Common myeloid progenitor, CD34-positive (primary cell): ENCODE measurements at regions not wholly inside any gene's neighbourhood (a gene's known extent, or its start where the extent isn't known, plus 50 kb on each side); places are given as distances from the start of the nearest gene placed in this dataset.
"Not testable (repeated sequence)": the region's sequence is repeated elsewhere in the genome, so short reads cannot be mapped to it uniquely, and the experiment has no call there.

Source experiments
- CTCF ChIA-PET: fragments of 350-600 bp; sonication (Branson Sonifier 250); formaldehyde crosslinking; loops from one replicate; lab custom pipeline; 2021; ENCODE audit warnings: antibody characterized with exemption; lab: Charles Lee
- POLR2A ChIA-PET: fragments of 350-600 bp; sonication (Branson Sonifier 250); formaldehyde crosslinking; loops from one replicate; lab custom pipeline; 2021; ENCODE audit warnings: antibody characterized with exemption; lab: Charles Lee
- DNase-seq, 3 donors: peaks; one replicate each; pipeline versions ENCODE4 v3.0.0 to v3.0.0-alpha.2; 2013
- H3K27ac ChIP-seq, 2 experiments: 1 replicate in 1 of 2; 2 replicates in 1 of 2; pipeline ENCODE4 v1.7.0; 2013; ENCODE audit warnings: inconsistent platforms in 2 of 2, low read length in 2 of 2, mild to moderate bottlenecking in 2 of 2, low read depth in 1 of 2, moderate library complexity in 1 of 2; ENCODE audit not compliant: severe bottlenecking in 2 of 2, insufficient read depth in 1 of 2, poor library complexity in 1 of 2
- H3K27me3 ChIP-seq, 5 experiments: replicated peaks in 2 of 5; 1 replicate in 3 of 5; 2 replicates in 2 of 5; pipeline versions ENCODE4 v1.6.1 to v1.7.0; 2013; ENCODE audit warnings: low read length in 4 of 5, mild to moderate bottlenecking in 2 of 5, moderate library complexity in 2 of 5, inconsistent platforms in 1 of 5; ENCODE audit not compliant: insufficient read depth in 5 of 5, control insufficient read depth in 4 of 5
- H3K36me3 ChIP-seq, 4 experiments: 1 replicate in 2 of 4; 2 replicates in 2 of 4; pipeline versions ENCODE4 v1.6.1 to v1.7.0; 2013; ENCODE audit warnings: low read length in 3 of 4, control low read depth in 1 of 4, mild to moderate bottlenecking in 1 of 4; ENCODE audit not compliant: control insufficient read depth in 4 of 4, insufficient read depth in 4 of 4
- H3K4me1 ChIP-seq, 4 experiments: 1 replicate in 3 of 4; 2 replicates in 1 of 4; pipeline versions ENCODE4 v1.6.1 to v1.7.1; 2013; ENCODE audit warnings: low read length in 3 of 4, mild to moderate bottlenecking in 3 of 4, control low read depth in 1 of 4, inconsistent platforms in 1 of 4, moderate library complexity in 1 of 4; ENCODE audit not compliant: control insufficient read depth in 4 of 4, insufficient read depth in 4 of 4; ENCODE audit errors: control extremely low read depth in 1 of 4
- H3K4me3 ChIP-seq, 7 experiments: 1 replicate in 4 of 7; 2 replicates in 3 of 7; pipeline versions ENCODE4 v1.5.1 to v1.7.0; 2013; ENCODE audit warnings: mild to moderate bottlenecking in 7 of 7, low read length in 6 of 7, moderate library complexity in 6 of 7, inconsistent platforms in 2 of 7, low read depth in 2 of 7, control low read depth in 1 of 7; ENCODE audit not compliant: insufficient read depth in 4 of 7, control insufficient read depth in 1 of 7; ENCODE audit errors: extremely low read depth in 1 of 7
- H3K9me3 ChIP-seq, 5 experiments: 1 replicate in 4 of 5; 2 replicates in 1 of 5; pipeline versions ENCODE4 v1.6.1 to v1.7.1; 2013; ENCODE audit warnings: low read length in 4 of 5, mild to moderate bottlenecking in 2 of 5, inconsistent platforms in 1 of 5, low read depth in 1 of 5, moderate library complexity in 1 of 5; ENCODE audit not compliant: control insufficient read depth in 4 of 5, insufficient read depth in 2 of 5; ENCODE audit errors: control extremely low read depth in 1 of 5
- WGBS: methylation state at CpG from one replicate; pipeline ENCODE4 v1.1.5; 2013; ENCODE audit not compliant: insufficient coverage; 5-methylcytosine and 5-hydroxymethylcytosine counted together

- H3K4me3 ChIP-seq, CTCF ChIA-PET, H3K36me3 ChIP-seq, POLR2A ChIA-PET, H3K9me3 ChIP-seq, DNase-seq, H3K27me3 ChIP-seq, H3K4me1 ChIP-seq, H3K27ac ChIP-seq: not testable (repeated sequence)
- 80% methylated on average over 1 of the region's 6 CpGs for WGBS
Measured at GRCh38 chr4:118494437-118494836, 141.6 kb upstream of the PRSS12 start.

- H3K36me3 ChIP-seq, H3K9me3 ChIP-seq, H3K27me3 ChIP-seq, H3K27ac ChIP-seq, H3K4me1 ChIP-seq, POLR2A ChIA-PET, H3K4me3 ChIP-seq, DNase-seq, CTCF ChIA-PET: not testable (repeated sequence)
- 81% methylated on average over 4 of the region's 5 CpGs for WGBS
Measured at GRCh38 chr4:118502967-118503366, 150.2 kb upstream of the PRSS12 start.

GRCh38 chr4:118504927-118505326 lies 152.1 kb upstream of the PRSS12 start:
- H3K27ac ChIP-seq, CTCF ChIA-PET, H3K27me3 ChIP-seq, H3K4me1 ChIP-seq, H3K9me3 ChIP-seq, H3K36me3 ChIP-seq, POLR2A ChIA-PET, H3K4me3 ChIP-seq: not testable (repeated sequence)
- DNase-seq, result peak in 2 of 3 donors; percentile 4 to 6

GRCh38 chr4:118505491-118505890 lies 152.7 kb upstream of the PRSS12 start:
- POLR2A ChIA-PET, CTCF ChIA-PET: not testable (repeated sequence)

GRCh38 chr4:118512870-118513269 lies 160.1 kb upstream of the PRSS12 start:
- CTCF ChIA-PET, H3K4me3 ChIP-seq, H3K9me3 ChIP-seq, H3K27ac ChIP-seq, DNase-seq, POLR2A ChIA-PET, H3K36me3 ChIP-seq, H3K27me3 ChIP-seq, H3K4me1 ChIP-seq: not testable (repeated sequence)
- WGBS, result no CpG with 5 or more reads among the region's 3 CpGs

More at GRCh38 chr4:118505491-118505890, 152.7 kb upstream of the PRSS12 start:
- not testable (repeated sequence) for H3K9me3 ChIP-seq, DNase-seq, H3K27me3 ChIP-seq, H3K27ac ChIP-seq, H3K4me3 ChIP-seq, H3K36me3 ChIP-seq, H3K4me1 ChIP-seq
- WGBS, result 60% methylated on average over 1 of the region's 3 CpGs

GRCh38 chr4:118514332-118514731 lies 161.5 kb upstream of the PRSS12 start:
- H3K9me3 ChIP-seq, DNase-seq, H3K4me1 ChIP-seq, H3K27me3 ChIP-seq, POLR2A ChIA-PET, CTCF ChIA-PET, H3K27ac ChIP-seq, H3K36me3 ChIP-seq, H3K4me3 ChIP-seq: not testable (repeated sequence)
- WGBS, result no CpG with 5 or more reads among the region's 3 CpGs

GRCh38 chr4:118516107-118516506 lies 163.3 kb upstream of the PRSS12 start:
- H3K9me3 ChIP-seq, DNase-seq: not testable (repeated sequence)
- 33% methylated on average over 1 of the region's 1 CpG for WGBS

More at GRCh38 chr4:118516107-118516506, 163.3 kb upstream of the PRSS12 start:
- H3K36me3 ChIP-seq, H3K27ac ChIP-seq, H3K4me3 ChIP-seq, H3K27me3 ChIP-seq, POLR2A ChIA-PET, CTCF ChIA-PET, H3K4me1 ChIP-seq: not testable (repeated sequence)
